ENCODE measurements at regions not wholly inside any gene's neighbourhood (a gene's known extent, or its start where the extent isn't known, plus 50 kb on each side); places are given as distances from the start of the nearest gene placed in this dataset.
"Not testable (repeated sequence)": the region's sequence is repeated elsewhere in the genome, so short reads cannot be mapped to it uniquely, and the experiment has no call there.

- no peak for DNase-seq (ENCODE audit: low spot score)
These were observed 232.4 kb upstream of the RBMS1 start for GRCh38 chr2:160726046-160726445.

DNA sequence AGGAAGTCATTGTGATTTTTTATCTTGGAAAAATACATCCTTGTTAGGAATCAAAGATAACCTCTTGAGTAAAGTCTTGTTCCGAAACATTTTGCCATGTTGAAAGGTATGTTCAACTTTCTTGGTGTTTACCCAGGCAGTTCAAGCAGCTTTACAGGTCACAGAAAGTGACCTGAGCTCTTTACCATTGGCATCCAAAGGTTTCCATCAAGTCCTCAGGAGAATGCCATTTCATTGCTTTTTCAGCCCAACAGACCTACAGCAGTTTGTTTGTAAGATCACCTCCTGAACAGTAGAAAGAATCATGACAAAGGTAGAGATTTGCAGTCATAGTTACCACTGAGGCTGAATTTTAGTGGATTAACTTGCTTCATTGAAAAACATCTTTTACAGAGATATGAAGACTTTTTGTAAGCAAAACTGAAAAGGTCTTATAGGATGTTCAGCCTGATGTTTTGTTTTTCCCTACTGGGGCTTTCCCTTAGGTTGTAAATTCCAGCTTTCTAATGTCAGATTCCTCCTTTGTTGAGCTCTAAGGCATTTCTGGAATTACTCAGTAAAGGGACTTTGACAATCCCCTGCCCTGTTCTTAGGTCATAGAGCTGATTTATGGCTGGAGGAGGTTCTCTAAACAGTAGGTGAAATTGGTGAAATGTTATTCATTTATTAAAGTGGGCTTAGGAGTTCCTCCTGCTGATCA lies 236.8 kb upstream of the RBMS1 start:
- no peak for DNase-seq (ENCODE audit: low spot score)

GRCh38 chr2:160731415-160731814 lies 237.8 kb upstream of the RBMS1 start:
- no peak for DNase-seq (ENCODE audit: low spot score)

DNA sequence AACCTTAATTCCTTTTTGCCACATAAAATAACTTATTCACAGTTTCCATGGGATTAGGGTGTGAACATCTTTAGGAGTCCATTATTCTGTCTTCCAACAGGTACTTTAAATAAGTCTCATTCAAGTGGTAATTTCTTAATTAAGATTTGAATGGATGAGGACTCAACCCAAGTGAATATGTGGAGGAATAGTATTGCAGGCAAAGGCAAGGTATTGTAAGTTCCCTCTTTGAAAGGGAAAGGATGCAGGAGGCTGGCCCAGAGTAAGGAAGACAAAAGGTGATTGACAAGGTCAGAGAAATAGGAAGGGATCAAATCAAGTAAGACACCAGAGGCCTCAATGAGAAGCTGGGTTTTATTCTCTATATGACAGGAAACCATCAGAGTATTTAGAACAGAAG lies 238.2 kb upstream of the RBMS1 start:
- DNase-seq (ENCODE audit: low spot score), result no peak

DNA sequence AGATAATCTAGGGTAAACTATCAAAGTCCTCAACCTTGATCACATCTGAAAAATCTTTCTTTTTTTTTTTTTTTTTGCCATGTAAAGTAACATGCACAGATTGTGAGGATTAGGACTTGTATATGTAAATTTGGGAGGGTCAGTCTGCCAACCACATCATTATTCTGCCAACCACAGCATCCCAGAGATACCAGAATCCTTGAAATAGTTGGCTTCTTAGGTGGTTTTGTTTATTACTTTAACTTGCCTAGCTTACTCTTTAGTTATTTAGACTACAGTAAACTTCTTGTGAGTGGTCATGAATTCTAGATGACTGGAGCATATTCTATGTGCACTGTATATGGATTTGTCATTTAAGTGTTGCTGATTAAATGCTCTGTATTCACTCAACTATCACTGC lies 242.1 kb upstream of the RBMS1 start:
- no peak for DNase-seq (ENCODE audit: low spot score)

GRCh38 chr2:160736148-160737028 lies 242.8 kb upstream of the RBMS1 start:
- peak; percentile 19 for DNase-seq (ENCODE audit: low spot score)

- DNase-seq (ENCODE audit: low spot score), result no peak
These were observed 243.6 kb upstream of the RBMS1 start for GRCh38 chr2:160737247-160737646.

DNA sequence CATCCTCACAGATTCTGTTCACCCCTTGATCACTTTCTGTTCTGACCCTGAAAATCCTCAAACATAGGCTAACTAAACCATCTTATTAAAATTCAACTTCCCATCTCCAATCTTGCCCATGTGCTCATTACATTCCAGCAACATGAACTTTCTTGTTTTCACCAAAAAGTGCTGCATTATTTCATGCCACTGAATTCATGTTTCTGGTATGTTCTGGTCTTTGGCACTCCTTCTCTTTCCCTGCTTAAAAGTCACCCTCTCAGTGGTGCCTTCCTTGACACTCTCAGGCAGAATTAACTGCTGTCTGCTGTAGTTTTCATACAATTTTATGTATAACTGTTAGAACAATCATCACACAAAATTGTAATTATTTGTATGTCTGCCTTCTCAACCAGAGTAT lies 247.7 kb upstream of the RBMS1 start:
- DNase-seq (ENCODE audit: low spot score), result no peak

DNA sequence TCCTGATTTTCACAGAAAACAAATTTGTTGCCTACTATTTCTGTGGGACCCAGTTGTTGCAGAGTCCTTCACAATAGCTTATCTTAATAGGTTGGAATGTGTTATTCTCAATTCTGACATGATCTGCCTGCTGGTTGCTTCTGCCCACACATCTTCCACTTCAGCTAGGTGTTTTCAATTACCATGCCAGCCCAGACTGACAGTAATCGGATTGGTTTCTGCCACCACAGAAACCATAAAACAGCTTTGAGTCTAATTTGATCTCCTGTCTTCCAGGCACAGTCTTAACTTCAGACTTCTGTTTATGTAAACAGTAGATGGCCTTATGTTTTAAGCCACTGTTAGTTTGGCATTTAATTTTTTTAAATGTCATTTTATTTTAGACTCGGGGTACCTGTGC lies 248.2 kb upstream of the RBMS1 start:
- DNase-seq (ENCODE audit: low spot score), result no peak

GRCh38 chr2:160742667-160743066 lies 249.1 kb upstream of the RBMS1 start:
- DNase-seq (ENCODE audit: low spot score), result peak; percentile 15

DNA sequence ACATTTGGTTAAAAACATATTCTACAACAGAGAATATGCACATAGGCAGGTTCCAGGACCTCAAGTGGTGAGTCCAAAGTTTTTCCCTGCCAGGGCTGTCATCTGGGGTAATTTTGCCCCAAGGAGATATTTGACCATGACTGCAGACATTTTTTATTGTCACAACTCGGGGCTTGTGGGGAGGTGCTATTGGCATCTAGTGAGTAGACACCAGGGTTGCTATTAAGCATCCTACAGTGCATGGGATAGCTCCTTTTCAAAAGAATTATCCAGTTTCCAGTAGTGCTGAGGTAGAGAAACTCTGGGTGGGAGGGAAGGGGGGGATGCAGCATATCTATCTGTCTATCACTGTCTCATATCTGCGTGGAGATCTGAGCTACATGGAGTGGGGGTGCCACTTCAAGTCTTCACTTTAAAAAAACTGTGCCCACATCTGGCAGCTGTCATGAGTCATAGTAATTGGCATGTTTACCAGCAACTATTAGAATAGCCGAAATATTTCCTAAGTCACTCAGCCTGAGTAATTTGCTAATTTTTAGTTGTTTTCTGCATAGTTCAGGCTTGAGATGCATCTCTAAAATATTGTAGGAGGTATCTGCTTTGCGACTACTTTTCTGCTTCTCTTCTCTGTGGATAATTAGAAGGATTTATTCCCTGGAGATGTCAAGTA lies 254.0 kb upstream of the RBMS1 start:
- peak; percentile 16 for DNase-seq (ENCODE audit: low spot score)

GRCh38 chr2:160751021-160751420 lies 257.4 kb upstream of the RBMS1 start:
- DNase-seq (ENCODE audit: low spot score), result no peak

- DNase-seq (ENCODE audit: low spot score), result peak; percentile 23
These were observed 259.1 kb upstream of the RBMS1 start for GRCh38 chr2:160752475-160753330.

- DNase-seq (ENCODE audit: low spot score), result no peak
These were observed 259.7 kb upstream of the RBMS1 start for GRCh38 chr2:160753331-160753654.

- DNase-seq (ENCODE audit: low spot score), result no peak
These were observed 260.4 kb upstream of the RBMS1 start for GRCh38 chr2:160753960-160754359.

GRCh38 chr2:160756481-160756880 lies 262.9 kb upstream of the RBMS1 start:
- DNase-seq (ENCODE audit: low spot score), result no peak

DNA sequence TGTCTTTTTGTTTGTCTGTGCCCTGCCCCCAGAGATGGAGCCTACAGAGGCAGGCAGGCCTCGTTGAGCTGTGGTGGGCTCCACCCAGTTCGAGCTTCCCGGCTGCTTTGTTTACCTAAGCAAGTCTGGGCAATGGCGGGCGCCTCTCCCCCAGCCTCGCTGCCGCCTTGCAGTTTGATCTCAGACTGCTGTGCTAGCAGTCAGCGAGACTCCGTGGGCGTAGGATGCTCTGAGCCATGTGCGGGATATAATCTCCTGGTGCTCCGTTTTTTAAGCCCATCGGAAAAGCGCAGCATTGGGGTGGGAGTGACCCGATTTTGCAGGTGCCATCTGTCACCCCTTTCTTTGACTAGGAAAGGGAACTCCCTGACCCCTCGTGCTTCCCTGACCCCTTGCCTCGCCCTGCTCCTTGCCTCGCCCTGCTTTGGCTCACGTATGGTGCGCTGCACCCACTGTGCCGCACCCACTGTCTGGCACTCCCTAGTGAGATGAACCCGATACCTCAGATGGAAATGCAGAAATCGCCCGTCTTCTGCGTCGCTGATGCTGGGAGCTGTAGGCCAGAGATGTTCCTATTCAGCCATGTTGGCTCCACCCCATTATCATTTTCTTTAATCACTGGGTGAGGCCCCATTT lies 269.0 kb upstream of the RBMS1 start:
- DNase-seq (ENCODE audit: low spot score), result not testable (repeated sequence)

DNA sequence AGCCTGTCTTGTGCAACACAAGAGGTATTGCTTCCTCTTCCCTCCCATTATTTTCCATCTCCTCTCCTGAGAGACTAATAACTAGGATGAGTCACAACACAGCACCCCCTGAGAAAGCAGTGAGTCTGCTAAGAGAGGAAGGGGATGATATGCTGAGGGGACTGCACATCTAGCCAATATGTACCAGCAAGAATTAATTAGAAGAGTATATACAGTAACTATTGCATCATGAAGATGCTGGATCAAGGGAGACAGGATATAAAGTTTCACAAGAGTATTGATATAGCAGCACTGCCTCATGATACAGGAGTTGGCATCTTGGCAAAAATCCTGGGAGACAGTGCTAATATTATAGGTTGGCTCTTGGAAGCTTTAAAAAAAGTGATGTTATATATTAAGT lies 289.9 kb upstream of the RBMS1 start:
- DNase-seq (ENCODE audit: low spot score), result no peak

- no peak for DNase-seq (ENCODE audit: low spot score)
These were observed 290.4 kb upstream of the RBMS1 start for GRCh38 chr2:160784034-160784433.

- no peak for DNase-seq (ENCODE audit: low spot score)
These were observed 297.1 kb upstream of the RBMS1 start for GRCh38 chr2:160790738-160791137.

DNA sequence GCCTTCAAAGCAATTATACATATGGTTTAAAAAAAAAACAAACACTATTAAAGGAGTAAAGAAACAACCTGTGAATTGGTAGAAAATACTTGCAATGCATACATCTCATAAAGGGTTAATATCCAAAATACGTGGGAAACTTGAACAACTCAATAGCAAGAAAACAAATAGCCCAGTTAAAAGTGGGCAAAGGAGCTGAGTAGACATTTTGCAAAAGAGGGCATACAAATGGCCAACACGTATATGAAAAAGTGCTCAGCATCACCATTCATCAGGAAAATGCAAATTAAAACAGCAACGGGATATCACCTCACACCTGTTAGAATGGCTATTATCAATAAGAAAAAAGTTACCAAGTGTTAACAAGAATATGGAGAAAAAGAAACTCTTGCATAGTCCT lies 298.3 kb upstream of the RBMS1 start:
- DNase-seq (ENCODE audit: low spot score), result no peak

Data from H4 (cell line).